ENCODE measurements at regions not wholly inside any gene's neighbourhood (a gene's known extent, or its start where the extent isn't known, plus 50 kb on each side); places are given as distances from the start of the nearest gene placed in this dataset.

DNA sequence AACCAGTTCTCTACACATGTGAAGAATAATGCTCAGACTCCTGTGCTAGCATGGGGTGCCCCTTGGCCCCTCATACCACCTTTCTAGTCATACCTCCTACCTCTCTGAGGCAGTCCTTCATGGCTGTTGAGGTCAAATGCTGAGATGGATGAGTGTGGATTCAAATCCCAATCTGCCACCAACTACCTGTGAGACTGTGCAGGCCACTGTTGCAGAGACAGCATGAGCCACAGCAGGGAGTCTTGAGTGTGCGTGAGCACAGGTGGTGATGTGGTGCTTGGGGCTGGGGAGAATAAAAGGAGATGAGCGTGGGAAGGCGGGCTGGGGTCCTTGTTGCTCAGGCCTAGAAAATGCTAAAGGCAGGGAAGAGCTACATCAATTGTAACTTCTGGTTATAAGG lies 218.0 kb upstream of the E2F8 start:
- Histone ChIP-seq H4K20me1 (ENCODE audit: insufficient read depth, low read length) (no peaks in the 10 kb centered on the region), H3K27ac (ENCODE audit: low read depth, low read length) (no peak overlapping the region), H3K36me3 (ENCODE audit: insufficient read depth, low read length) (no peaks in the 10 kb centered on the region), H3K4me2 (ENCODE audit: low read length) (no peak overlapping the region), H3K9ac (ENCODE audit: low read length) (no peak overlapping the region), H3K9me3 (ENCODE audit: insufficient read depth, low read depth, low read length) (no peaks in the 10 kb centered on the region), H3K27me3 (ENCODE audit: insufficient read depth, low read length) (peaks cover 20% of the 10 kb centered on the region), H3K79me2 (ENCODE audit: insufficient read depth, low read length) (no peaks in the 10 kb centered on the region), H3K4me3 (ENCODE audit: insufficient read depth, low read depth, low read length) (no peak overlapping the region), H3K4me1 (ENCODE audit: insufficient read depth, low read length) (no peaks in the 10 kb centered on the region), H2AFZ (ENCODE audit: low read depth, low read length) (no peak overlapping the region)
- Mint-ChIP-seq H3K9me3 (ENCODE audit: unreplicated experiment) (no peaks in the 10 kb centered on the region), H3K27ac (ENCODE audit: unreplicated experiment) (no peak overlapping the region), H3K36me3 (ENCODE audit: low read depth, unreplicated experiment) (no peaks in the 10 kb centered on the region), H3K27me3 (ENCODE audit: low read depth, unreplicated experiment) (peaks cover 47% of the 10 kb centered on the region), H3K4me1 (ENCODE audit: low read depth, unreplicated experiment) (no peaks in the 10 kb centered on the region), H3K4me3 (ENCODE audit: unreplicated experiment) (no peak overlapping the region)
- DNase-seq (ENCODE audit: low read depth) (no peak), FAIRE-seq (no peak)
- TF ChIP-seq, protein P1, sequence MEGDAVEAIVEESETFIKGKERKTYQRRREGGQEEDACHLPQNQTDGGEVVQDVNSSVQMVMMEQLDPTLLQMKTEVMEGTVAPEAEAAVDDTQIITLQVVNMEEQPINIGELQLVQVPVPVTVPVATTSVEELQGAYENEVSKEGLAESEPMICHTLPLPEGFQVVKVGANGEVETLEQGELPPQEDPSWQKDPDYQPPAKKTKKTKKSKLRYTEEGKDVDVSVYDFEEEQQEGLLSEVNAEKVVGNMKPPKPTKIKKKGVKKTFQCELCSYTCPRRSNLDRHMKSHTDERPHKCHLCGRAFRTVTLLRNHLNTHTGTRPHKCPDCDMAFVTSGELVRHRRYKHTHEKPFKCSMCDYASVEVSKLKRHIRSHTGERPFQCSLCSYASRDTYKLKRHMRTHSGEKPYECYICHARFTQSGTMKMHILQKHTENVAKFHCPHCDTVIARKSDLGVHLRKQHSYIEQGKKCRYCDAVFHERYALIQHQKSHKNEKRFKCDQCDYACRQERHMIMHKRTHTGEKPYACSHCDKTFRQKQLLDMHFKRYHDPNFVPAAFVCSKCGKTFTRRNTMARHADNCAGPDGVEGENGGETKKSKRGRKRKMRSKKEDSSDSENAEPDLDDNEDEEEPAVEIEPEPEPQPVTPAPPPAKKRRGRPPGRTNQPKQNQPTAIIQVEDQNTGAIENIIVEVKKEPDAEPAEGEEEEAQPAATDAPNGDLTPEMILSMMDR (IDR thresholded peaks at IDR 0.05; ENCODE audit: insufficient read depth, low read depth, low read length), result no peak
- no peak for TF ChIP-seq EZH2 (IDR thresholded peaks at IDR 0.05; ENCODE audit: insufficient read depth, low read length)

DNA sequence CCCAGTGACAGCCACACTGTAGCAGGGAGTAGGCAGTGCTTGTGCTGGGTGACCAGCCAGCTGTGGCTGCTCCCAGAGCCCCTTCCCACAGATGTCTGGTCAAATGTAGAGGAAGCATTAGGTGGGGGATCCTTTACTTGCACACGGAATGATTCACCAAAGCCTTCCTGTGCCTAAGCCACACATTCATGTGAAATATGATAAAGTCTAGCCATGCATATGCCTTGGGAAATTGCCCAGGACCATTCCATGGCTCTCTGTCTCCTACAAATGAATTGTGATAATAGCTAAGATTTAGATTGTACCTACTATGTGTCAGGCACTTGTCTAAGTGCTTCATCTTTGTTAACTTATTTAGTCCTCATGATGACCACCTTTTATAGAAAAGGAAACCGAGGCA lies 217.5 kb upstream of the E2F8 start:
- Mint-ChIP-seq H3K36me3 (ENCODE audit: low read depth, unreplicated experiment) (no peaks in the 10 kb centered on the region), H3K27ac (ENCODE audit: unreplicated experiment) (no peak overlapping the region), H3K4me3 (ENCODE audit: unreplicated experiment) (no peak overlapping the region), H3K9me3 (ENCODE audit: unreplicated experiment) (no peaks in the 10 kb centered on the region), H3K4me1 (ENCODE audit: low read depth, unreplicated experiment) (no peaks in the 10 kb centered on the region), H3K27me3 (ENCODE audit: low read depth, unreplicated experiment) (peaks cover 47% of the 10 kb centered on the region)
- DNase-seq (ENCODE audit: low read depth) (no peak), FAIRE-seq (no peak)
- no peak overlapping the region for H3K4me2 ChIP-seq (ENCODE audit: low read length)
- no peak overlapping the region for H3K9ac ChIP-seq (ENCODE audit: low read length)
- H3K9me3 ChIP-seq (ENCODE audit: insufficient read depth, low read depth, low read length), result no peaks in the 10 kb centered on the region
- no peak overlapping the region for H3K27ac ChIP-seq (ENCODE audit: low read depth, low read length)
- no peaks in the 10 kb centered on the region for H3K79me2 ChIP-seq (ENCODE audit: insufficient read depth, low read length)
- TF ChIP-seq, protein P1 (IDR thresholded peaks at IDR 0.05; ENCODE audit: insufficient read depth, low read depth, low read length), result no peak
- no peak for TF ChIP-seq EZH2 (IDR thresholded peaks at IDR 0.05; ENCODE audit: insufficient read depth, low read length)
- H3K36me3 ChIP-seq (ENCODE audit: insufficient read depth, low read length), result no peaks in the 10 kb centered on the region
- H3K4me3 ChIP-seq (ENCODE audit: insufficient read depth, low read depth, low read length), result no peak overlapping the region
- no peaks in the 10 kb centered on the region for H3K4me1 ChIP-seq (ENCODE audit: insufficient read depth, low read length)
- H3K27me3 ChIP-seq (ENCODE audit: insufficient read depth, low read length), result peaks cover 17% of the 10 kb centered on the region
- no peaks in the 10 kb centered on the region for H4K20me1 ChIP-seq (ENCODE audit: insufficient read depth, low read length)
- no peak overlapping the region for H2AFZ ChIP-seq (ENCODE audit: low read depth, low read length)

DNA sequence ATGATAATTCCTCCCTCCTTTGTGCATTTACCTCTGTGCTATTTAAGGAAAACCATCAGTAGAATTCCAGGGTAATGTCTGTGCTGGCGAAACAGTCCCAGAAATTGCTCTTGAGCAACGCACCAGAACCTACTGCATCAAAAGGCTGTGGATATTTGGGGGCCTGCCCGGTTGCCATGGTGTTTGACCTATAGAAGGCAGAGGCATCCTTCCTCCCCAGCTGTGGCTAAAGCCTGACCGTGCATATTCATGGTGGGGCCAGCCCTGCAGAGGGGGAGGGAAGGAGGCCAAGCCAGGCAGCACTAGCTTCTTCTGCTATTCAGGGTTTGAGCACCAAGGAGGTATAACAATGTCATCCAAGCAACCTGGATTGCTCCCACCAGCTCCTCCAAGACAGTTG lies 215.0 kb upstream of the E2F8 start:
- DNase-seq (ENCODE audit: low read depth) (no peak), FAIRE-seq (no peak)
- Histone ChIP-seq H3K27me3 (ENCODE audit: insufficient read depth, low read length) (peaks cover 23% of the 10 kb centered on the region), H3K4me2 (ENCODE audit: low read length) (no peak overlapping the region), H3K9me3 (ENCODE audit: insufficient read depth, low read depth, low read length) (no peaks in the 10 kb centered on the region), H2AFZ (ENCODE audit: low read depth, low read length) (no peak overlapping the region), H3K9ac (ENCODE audit: low read length) (no peak overlapping the region), H3K4me1 (ENCODE audit: insufficient read depth, low read length) (no peaks in the 10 kb centered on the region), H3K4me3 (ENCODE audit: insufficient read depth, low read depth, low read length) (no peak overlapping the region), H4K20me1 (ENCODE audit: insufficient read depth, low read length) (no peaks in the 10 kb centered on the region), H3K27ac (ENCODE audit: low read depth, low read length) (no peak overlapping the region), H3K36me3 (ENCODE audit: insufficient read depth, low read length) (no peaks in the 10 kb centered on the region), H3K79me2 (ENCODE audit: insufficient read depth, low read length) (no peaks in the 10 kb centered on the region)
- Mint-ChIP-seq H3K4me1 (ENCODE audit: low read depth, unreplicated experiment) (no peaks in the 10 kb centered on the region), H3K4me3 (ENCODE audit: unreplicated experiment) (no peak overlapping the region), H3K36me3 (ENCODE audit: low read depth, unreplicated experiment) (no peaks in the 10 kb centered on the region), H3K9me3 (ENCODE audit: unreplicated experiment) (no peaks in the 10 kb centered on the region), H3K27me3 (ENCODE audit: low read depth, unreplicated experiment) (peaks cover 59% of the 10 kb centered on the region), H3K27ac (ENCODE audit: unreplicated experiment) (no peak overlapping the region)
- no peak for TF ChIP-seq EZH2 (IDR thresholded peaks at IDR 0.05; ENCODE audit: insufficient read depth, low read length)
- TF ChIP-seq, protein P1 (IDR thresholded peaks at IDR 0.05; ENCODE audit: insufficient read depth, low read depth, low read length), result no peak
